PC-3 (cell line): ENCODE measurements at regions not wholly inside any gene's neighbourhood (a gene's known extent, or its start where the extent isn't known, plus 50 kb on each side); places are given as distances from the start of the nearest gene placed in this dataset.

Experiments
- ATAC-seq: fragments of 200-7000 bp; cut with Tn5 transposase; 2 replicates; pipeline ENCODE4 v1.9.1; 2020; ENCODE audit warnings: mild to moderate bottlenecking, moderate library complexity
- BruUV-seq: library from RNA; stranded (reverse); fragments of 400-500 nt; replicated peaks from 2 replicates; lab custom pipeline; 2021; lab: Mats Ljungman, UMichigan
- CTCF ChIA-PET: fragments of 300-600 bp; sonication (Branson Sonifier 250); formaldehyde crosslinking; loops from one replicate; lab custom pipeline; 2022; ENCODE audit warnings: antibody characterized with exemption; lab: Charles Lee
- POLR2A ChIA-PET: fragments of 300-600 bp; sonication (Branson Sonifier 250); formaldehyde crosslinking; loops from one replicate; lab custom pipeline; 2022; ENCODE audit warnings: antibody characterized with exemption; ENCODE audit not compliant: unreplicated experiment; lab: Charles Lee
- DNase-seq: peaks from one replicate; pipeline ENCODE4 v3.0.0-alpha.2; 2015
- H2AFZ ChIP-seq: fragments of 300-600 bp; sonication (generic); 2 replicates; pipeline ENCODE4 v1.6.0; 2016; ENCODE audit warnings: antibody characterized with exemption, low read length
- H3F3A ChIP-seq: fragments of 300-600 bp; sonication (generic); one replicate; pipeline ENCODE4 v1.6.0; 2017; ENCODE audit warnings: antibody characterized with exemption, low read length, control low read depth, mild to moderate bottlenecking; ENCODE audit not compliant: unreplicated experiment
- H3K27ac ChIP-seq: fragments of 300-600 bp; sonication (generic); 2 replicates; pipeline ENCODE4 v1.5.1; 2016; ENCODE audit warnings: mild to moderate bottlenecking, low read length
- H3K27me3 ChIP-seq: fragments of 300-600 bp; sonication (generic); 2 replicates; pipeline ENCODE4 v1.6.1; 2016; ENCODE audit warnings: low read length, mixed read lengths
- H3K36me3 ChIP-seq: fragments of 300-600 bp; sonication (generic); 2 replicates; pipeline ENCODE4 v1.6.1; 2016; ENCODE audit warnings: low read depth, mixed run types, low read length, mixed read lengths
- H3K4me1 ChIP-seq: fragments of 300-600 bp; sonication (generic); 2 replicates; pipeline ENCODE4 v1.5.1; 2016; ENCODE audit warnings: low read length; ENCODE audit not compliant: insufficient read depth
- H3K4me2 ChIP-seq: fragments of 300-600 bp; sonication (generic); 2 replicates; pipeline ENCODE4 v1.6.0; 2016; ENCODE audit warnings: low read length
- H3K4me3 ChIP-seq: fragments of 300-600 bp; sonication (generic); 2 replicates; pipeline ENCODE4 v1.5.1; 2016; ENCODE audit warnings: mild to moderate bottlenecking, low read length, mixed read lengths
- H3K79me2 ChIP-seq: fragments of 300-600 bp; sonication (generic); 2 replicates; pipeline ENCODE4 v1.6.1; 2017; ENCODE audit warnings: low read length, mixed read lengths
- H3K9ac ChIP-seq: fragments of 300-600 bp; sonication (generic); 2 replicates; pipeline ENCODE4 v1.6.0; 2016; ENCODE audit warnings: mild to moderate bottlenecking, low read length
- H3K9me2 ChIP-seq: fragments of 300-600 bp; sonication (generic); replicated peaks from 2 replicates; pipeline ENCODE4 v1.6.1; 2016; ENCODE audit warnings: mixed run types, low read length, mixed read lengths
- H3K9me3 ChIP-seq: fragments of 300-600 bp; sonication (generic); 2 replicates; pipeline ENCODE4 v1.6.1; 2016; ENCODE audit warnings: low read length, mixed read lengths
- H4K20me1 ChIP-seq: fragments of 300-600 bp; sonication (generic); 2 replicates; pipeline ENCODE4 v1.6.1; 2016; ENCODE audit warnings: low read length, mixed read lengths
- EZH2 ChIP-seq: fragments of 300-600 bp; sonication (generic); IDR thresholded peaks from one replicate; pipeline ENCODE4 v1.6.1; 2017; ENCODE audit warnings: antibody characterized with exemption, mild to moderate bottlenecking, low read length; ENCODE audit not compliant: unreplicated experiment
- EZH2phosphoT487 ChIP-seq: fragments of 300-600 bp; sonication (generic); IDR thresholded peaks from 2 replicates; pipeline ENCODE4 v1.6.1; 2018; ENCODE audit warnings: mild to moderate bottlenecking, antibody characterized with exemption, low read length, borderline replicate concordance
- intact Hi-C: fragments of 100-400 bp; cut with micrococcal nuclease; formaldehyde crosslinking; loops from 2 replicates; pipeline ENCODE4 v1.9.0; 2023
- TF ChIP-seq, protein P1 (sequence below): fragments of 300-600 bp; sonication (generic); conservative IDR thresholded peaks from 2 replicates; pipeline ENCODE4 v1.5.1; 2017; ENCODE audit warnings: antibody characterized with exemption, low read depth, mild to moderate bottlenecking, low read length

GRCh38 chr2:160696087-160696452, 202.5 kb upstream of the RBMS1 start:
- intact Hi-C loops, result no loop called here
- Histone ChIP-seq H3K4me1 (peaks cover 6% of the 10 kb centered on the region; the same call in 1 of the 2 replicates), H3K36me3 (no peaks in the 10 kb centered on the region), H4K20me1 (no peaks in the 10 kb centered on the region), H3K4me3 (no peak overlapping the region), H3K4me2 (no peak overlapping the region; the same call in 1 of the 2 replicates), H3K9ac (no peak overlapping the region), H3K9me3 (no peaks in the 10 kb centered on the region), H3K27me3 (no peaks in the 10 kb centered on the region), H3K27ac (no peak overlapping the region), H3F3A (no peaks in the 10 kb centered on the region), H2AFZ (no peak overlapping the region), H3K9me2 (no peaks in the 10 kb centered on the region), H3K79me2 (no peaks in the 10 kb centered on the region)
- POLR2A ChIA-PET, result no interaction called here
- no peak for DNase-seq
- CTCF ChIA-PET, result no interaction called here
- no TSS peak for BruUV-seq
- ATAC-seq, result no peak
- TF ChIP-seq, protein P1, sequence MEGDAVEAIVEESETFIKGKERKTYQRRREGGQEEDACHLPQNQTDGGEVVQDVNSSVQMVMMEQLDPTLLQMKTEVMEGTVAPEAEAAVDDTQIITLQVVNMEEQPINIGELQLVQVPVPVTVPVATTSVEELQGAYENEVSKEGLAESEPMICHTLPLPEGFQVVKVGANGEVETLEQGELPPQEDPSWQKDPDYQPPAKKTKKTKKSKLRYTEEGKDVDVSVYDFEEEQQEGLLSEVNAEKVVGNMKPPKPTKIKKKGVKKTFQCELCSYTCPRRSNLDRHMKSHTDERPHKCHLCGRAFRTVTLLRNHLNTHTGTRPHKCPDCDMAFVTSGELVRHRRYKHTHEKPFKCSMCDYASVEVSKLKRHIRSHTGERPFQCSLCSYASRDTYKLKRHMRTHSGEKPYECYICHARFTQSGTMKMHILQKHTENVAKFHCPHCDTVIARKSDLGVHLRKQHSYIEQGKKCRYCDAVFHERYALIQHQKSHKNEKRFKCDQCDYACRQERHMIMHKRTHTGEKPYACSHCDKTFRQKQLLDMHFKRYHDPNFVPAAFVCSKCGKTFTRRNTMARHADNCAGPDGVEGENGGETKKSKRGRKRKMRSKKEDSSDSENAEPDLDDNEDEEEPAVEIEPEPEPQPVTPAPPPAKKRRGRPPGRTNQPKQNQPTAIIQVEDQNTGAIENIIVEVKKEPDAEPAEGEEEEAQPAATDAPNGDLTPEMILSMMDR, result no peak
- no peak for TF ChIP-seq EZH2
- no peak for TF ChIP-seq EZH2phosphoT487

GRCh38 chr2:160697817-160698216, 204.2 kb upstream of the RBMS1 start:
- Histone ChIP-seq H3K79me2 (no peaks in the 10 kb centered on the region), H3K27ac (no peak overlapping the region), H3F3A (no peaks in the 10 kb centered on the region), H3K9me2 (no peaks in the 10 kb centered on the region), H3K4me1 (peaks cover 6% of the 10 kb centered on the region; the same call in 1 of the 2 replicates), H3K4me3 (no peak overlapping the region), H3K36me3 (no peaks in the 10 kb centered on the region), H3K4me2 (no peak overlapping the region), H3K27me3 (no peaks in the 10 kb centered on the region), H3K9me3 (no peaks in the 10 kb centered on the region), H3K9ac (no peak overlapping the region), H4K20me1 (no peaks in the 10 kb centered on the region), H2AFZ (no peak overlapping the region)
- POLR2A ChIA-PET, result no interaction called here
- intact Hi-C loops, result no loop called here
- TF ChIP-seq EZH2 (no peak), EZH2phosphoT487 (no peak)
- TF ChIP-seq, protein P1, result no peak
- no peak for ATAC-seq
- CTCF ChIA-PET, result no interaction called here
- DNase-seq, result no peak
- BruUV-seq, result no TSS peak

DNA sequence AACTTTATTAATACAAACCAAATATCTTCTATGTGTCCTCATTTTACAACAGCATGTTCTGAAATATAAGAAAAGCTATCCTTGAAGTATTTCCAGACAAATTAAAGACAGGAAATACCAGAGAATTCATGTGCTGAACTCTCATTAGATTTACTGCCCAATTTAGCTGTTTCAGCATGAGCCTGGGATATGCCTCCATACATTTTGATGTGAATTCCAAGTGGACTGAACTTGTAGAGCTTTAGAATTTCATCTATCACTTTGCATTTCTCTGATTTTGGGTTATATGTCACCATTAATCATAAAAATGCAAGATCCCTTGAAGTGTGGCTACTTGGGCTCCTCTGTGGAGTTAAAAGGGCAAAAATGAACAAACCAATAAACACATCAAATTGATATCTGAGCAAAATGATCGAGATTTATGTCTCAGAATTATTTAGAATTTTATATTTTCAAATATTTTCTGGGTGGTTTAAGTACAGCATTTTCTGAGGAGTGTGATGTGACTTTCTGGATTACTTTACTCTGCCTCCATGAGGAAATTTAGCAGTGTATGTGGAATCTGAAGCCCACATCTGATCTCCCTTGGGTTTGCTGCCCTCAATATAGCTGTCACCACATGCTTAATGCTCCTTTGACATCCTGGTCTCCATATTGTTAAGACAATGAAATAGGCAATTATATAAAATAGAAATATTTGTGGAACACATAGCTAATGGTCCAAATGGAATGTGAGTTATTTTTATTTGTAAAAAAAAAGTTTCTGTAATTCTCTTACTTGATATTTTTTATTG, 206.6 kb upstream of the RBMS1 start:
- Histone ChIP-seq H4K20me1 (no peaks in the 10 kb centered on the region), H3K4me1 (peaks cover 6% of the 10 kb centered on the region; the same call in 1 of the 2 replicates), H3K9me3 (no peaks in the 10 kb centered on the region), H3K36me3 (no peaks in the 10 kb centered on the region), H3K79me2 (no peaks in the 10 kb centered on the region), H3K4me3 (no peak overlapping the region), H3K9ac (no peak overlapping the region), H3K27me3 (no peaks in the 10 kb centered on the region), H3K4me2 (no peak overlapping the region), H3K9me2 (no peaks in the 10 kb centered on the region), H3K27ac (no peak overlapping the region), H3F3A (no peaks in the 10 kb centered on the region), H2AFZ (no peak overlapping the region)
- intact Hi-C loops, result no loop called here
- ATAC-seq (no peak), DNase-seq (no peak)
- CTCF ChIA-PET, result no interaction called here
- POLR2A ChIA-PET, result interaction anchor here (0.6 kb wide), 1 partner anchor 155 kb away, joined by 3 read pairs; no protein-coding TSS in a partner anchor
- TF ChIP-seq, protein P1, result no peak
- TF ChIP-seq EZH2 (no peak), EZH2phosphoT487 (no peak)
- no TSS peak for BruUV-seq
